ENCODE measurements at regions not wholly inside any gene's neighbourhood (a gene's known extent, or its start where the extent isn't known, plus 50 kb on each side); places are given as distances from the start of the nearest gene placed in this dataset.
"Not testable (repeated sequence)": the region's sequence is repeated elsewhere in the genome, so short reads cannot be mapped to it uniquely, and the experiment has no call there.

- no peak for DNase-seq (ENCODE audit: low spot score in 2 of 2)
- no peaks in the 10 kb centered on the region for H3K9me3 ChIP-seq
- H3K4me3 ChIP-seq, result no peak overlapping the region
- no peaks in the 10 kb centered on the region for H3K36me3 ChIP-seq (replicated peaks)
- in situ Hi-C loops (cut with MboI; ENCODE audit: low sequenced_read_pairs), result no loop called here
- H3K27me3 ChIP-seq (ENCODE audit: low read depth), result no peaks in the 10 kb centered on the region
- H3K4me1 ChIP-seq, result no peaks in the 10 kb centered on the region
These were observed 213.5 kb upstream of the TMEM229A start for GRCh38 chr7:124246262-124246863.

- in situ Hi-C loops (cut with MboI; ENCODE audit: low sequenced_read_pairs); H3K36me3 ChIP-seq (replicated peaks); DNase-seq (ENCODE audit: low spot score in 2 of 2); H3K4me3 ChIP-seq; H3K9me3 ChIP-seq; H3K4me1 ChIP-seq; H3K27me3 ChIP-seq (ENCODE audit: low read depth): not testable (repeated sequence)
These were observed 211.6 kb upstream of the TMEM229A start for GRCh38 chr7:124244469-124244868.

- Histone ChIP-seq H3K4me1 (no peaks in the 10 kb centered on the region), H3K4me3 (no peak overlapping the region), H3K36me3 (replicated peaks) (no peaks in the 10 kb centered on the region), H3K9me3 (no peaks in the 10 kb centered on the region; the same call in 1 of the 2 replicates), H3K27me3 (ENCODE audit: low read depth) (no peaks in the 10 kb centered on the region)
- in situ Hi-C loops (cut with MboI; ENCODE audit: low sequenced_read_pairs), result no loop called here
- no peak for DNase-seq (ENCODE audit: low spot score in 2 of 2)
These were observed 186.8 kb upstream of the TMEM229A start for GRCh38 chr7:124219681-124220080.

- Histone ChIP-seq H3K36me3 (replicated peaks) (no peaks in the 10 kb centered on the region), H3K27me3 (ENCODE audit: low read depth) (no peaks in the 10 kb centered on the region; the same call in 1 of the 2 replicates), H3K4me1 (no peaks in the 10 kb centered on the region), H3K9me3 (no peaks in the 10 kb centered on the region; the same call in 1 of the 2 replicates), H3K4me3 (no peak overlapping the region)
- no peak for DNase-seq (ENCODE audit: low spot score in 2 of 2)
- in situ Hi-C loops (cut with MboI; ENCODE audit: low sequenced_read_pairs), result no loop called here
These were observed 175.8 kb upstream of the TMEM229A start for GRCh38 chr7:124208642-124209041.

- H3K36me3 ChIP-seq (replicated peaks), result no peaks in the 10 kb centered on the region
- H3K4me3 ChIP-seq, result no peak overlapping the region
- no peak for DNase-seq (ENCODE audit: low spot score in 2 of 2)
- no peaks in the 10 kb centered on the region; the same call in 1 of the 2 replicates for H3K9me3 ChIP-seq
- no peaks in the 10 kb centered on the region for H3K4me1 ChIP-seq
- in situ Hi-C loops (cut with MboI; ENCODE audit: low sequenced_read_pairs), result no loop called here
- H3K27me3 ChIP-seq (ENCODE audit: low read depth), result no peaks in the 10 kb centered on the region; the same call in 1 of the 2 replicates
These were observed 175.3 kb upstream of the TMEM229A start for GRCh38 chr7:124208173-124208572.

- H3K9me3 ChIP-seq, result no peaks in the 10 kb centered on the region; the same call in 1 of the 2 replicates
- no peak overlapping the region for H3K4me3 ChIP-seq
- in situ Hi-C loops (cut with MboI; ENCODE audit: low sequenced_read_pairs), result no loop called here
- no peak for DNase-seq (ENCODE audit: low spot score in 2 of 2)
- H3K36me3 ChIP-seq (replicated peaks), result no peaks in the 10 kb centered on the region
- no peaks in the 10 kb centered on the region; the same call in 1 of the 2 replicates for H3K27me3 ChIP-seq (ENCODE audit: low read depth)
- no peaks in the 10 kb centered on the region for H3K4me1 ChIP-seq
These were observed 172.7 kb upstream of the TMEM229A start for GRCh38 chr7:124205526-124205925.

- no peak for DNase-seq (ENCODE audit: low spot score in 2 of 2)
- Histone ChIP-seq H3K9me3 (no peaks in the 10 kb centered on the region; the same call in 1 of the 2 replicates), H3K36me3 (replicated peaks) (no peaks in the 10 kb centered on the region), H3K4me3 (no peak overlapping the region), H3K4me1 (no peaks in the 10 kb centered on the region), H3K27me3 (ENCODE audit: low read depth) (no peaks in the 10 kb centered on the region; the same call in 1 of the 2 replicates)
- in situ Hi-C loops (cut with MboI; ENCODE audit: low sequenced_read_pairs), result no loop called here
These were observed 169.7 kb upstream of the TMEM229A start for GRCh38 chr7:124202546-124202945.

GRCh38 chr7:124201768-124202349 lies 169.0 kb upstream of the TMEM229A start:
- Histone ChIP-seq H3K27me3 (ENCODE audit: low read depth) (no peaks in the 10 kb centered on the region; the same call in 1 of the 2 replicates), H3K4me1 (no peaks in the 10 kb centered on the region), H3K36me3 (replicated peaks) (no peaks in the 10 kb centered on the region), H3K9me3 (no peaks in the 10 kb centered on the region), H3K4me3 (no peak overlapping the region)
- in situ Hi-C loops (cut with MboI; ENCODE audit: low sequenced_read_pairs), result no loop called here
- no peak for DNase-seq (ENCODE audit: low spot score in 2 of 2)

GRCh38 chr7:124196519-124196918 lies 163.7 kb upstream of the TMEM229A start:
- Histone ChIP-seq H3K27me3 (ENCODE audit: low read depth) (peaks cover 3% of the 10 kb centered on the region; the same call in 1 of the 2 replicates), H3K36me3 (replicated peaks) (no peaks in the 10 kb centered on the region), H3K9me3 (no peaks in the 10 kb centered on the region), H3K4me3 (no peak overlapping the region), H3K4me1 (no peaks in the 10 kb centered on the region)
- in situ Hi-C loops (cut with MboI; ENCODE audit: low sequenced_read_pairs), result no loop called here
- no peak for DNase-seq (ENCODE audit: low spot score in 2 of 2)

- H3K36me3 ChIP-seq (replicated peaks), result no peaks in the 10 kb centered on the region
- peaks cover 3% of the 10 kb centered on the region; the same call in 1 of the 2 replicates for H3K27me3 ChIP-seq (ENCODE audit: low read depth)
- H3K4me3 ChIP-seq, result no peak overlapping the region
- in situ Hi-C loops (cut with MboI; ENCODE audit: low sequenced_read_pairs), result no loop called here
- no peaks in the 10 kb centered on the region for H3K4me1 ChIP-seq
- H3K9me3 ChIP-seq, result no peaks in the 10 kb centered on the region
- no peak for DNase-seq (ENCODE audit: low spot score in 2 of 2)
These were observed 160.0 kb upstream of the TMEM229A start for GRCh38 chr7:124192885-124193284.

GRCh38 chr7:124191713-124192112 lies 158.8 kb upstream of the TMEM229A start:
- H3K9me3 ChIP-seq, result no peaks in the 10 kb centered on the region
- H3K4me3 ChIP-seq, result no peak overlapping the region
- no peak for DNase-seq (ENCODE audit: low spot score in 2 of 2)
- in situ Hi-C loops (cut with MboI; ENCODE audit: low sequenced_read_pairs), result no loop called here
- H3K27me3 ChIP-seq (ENCODE audit: low read depth), result peaks cover 3% of the 10 kb centered on the region; the same call in 1 of the 2 replicates
- no peaks in the 10 kb centered on the region for H3K36me3 ChIP-seq (replicated peaks)
- H3K4me1 ChIP-seq, result no peaks in the 10 kb centered on the region

GRCh38 chr7:124191030-124191429 lies 158.2 kb upstream of the TMEM229A start:
- H3K36me3 ChIP-seq (replicated peaks), result no peaks in the 10 kb centered on the region
- no peak overlapping the region for H3K4me3 ChIP-seq
- in situ Hi-C loops (cut with MboI; ENCODE audit: low sequenced_read_pairs), result no loop called here
- no peaks in the 10 kb centered on the region for H3K4me1 ChIP-seq
- H3K9me3 ChIP-seq, result no peaks in the 10 kb centered on the region
- H3K27me3 ChIP-seq (ENCODE audit: low read depth), result peaks cover 3% of the 10 kb centered on the region; the same call in 1 of the 2 replicates
- DNase-seq (ENCODE audit: low spot score in 2 of 2), result no peak

GRCh38 chr7:124188576-124188975 lies 155.7 kb upstream of the TMEM229A start:
- Histone ChIP-seq H3K36me3 (replicated peaks) (no peaks in the 10 kb centered on the region), H3K4me1 (no peaks in the 10 kb centered on the region), H3K4me3 (no peak overlapping the region), H3K9me3 (no peaks in the 10 kb centered on the region), H3K27me3 (ENCODE audit: low read depth) (no peaks in the 10 kb centered on the region; the same call in 1 of the 2 replicates)
- in situ Hi-C loops (cut with MboI; ENCODE audit: low sequenced_read_pairs), result no loop called here
- DNase-seq (ENCODE audit: low spot score in 2 of 2), result no peak

- H3K27me3 ChIP-seq (ENCODE audit: low read depth), result no peaks in the 10 kb centered on the region
- DNase-seq (ENCODE audit: low spot score in 2 of 2), result no peak
- H3K36me3 ChIP-seq (replicated peaks), result no peaks in the 10 kb centered on the region
- H3K4me3 ChIP-seq, result no peak overlapping the region
- in situ Hi-C loops (cut with MboI; ENCODE audit: low sequenced_read_pairs), result no loop called here
- no peaks in the 10 kb centered on the region for H3K9me3 ChIP-seq
- H3K4me1 ChIP-seq, result no peaks in the 10 kb centered on the region
These were observed 155.1 kb upstream of the TMEM229A start for GRCh38 chr7:124187962-124188361.

All from HAP-1 (cell line).